ENCODE measurements at regions not wholly inside any gene's neighbourhood (a gene's known extent, or its start where the extent isn't known, plus 50 kb on each side); places are given as distances from the start of the nearest gene placed in this dataset.

- no peaks in the 10 kb centered on the region for H3K9me3 ChIP-seq
- H3K27ac ChIP-seq: peak overlapping the region in 3 of 4 donors; percentile 30 to 66 (median 43)
- intact Hi-C loops (cut with DNase I): no loop called here
- peaks cover 13 to 46% (median 16%) of the 10 kb centered on the region in 3 donors for H3K4me1 ChIP-seq
- no peak for DNase-seq
- H3K36me3 ChIP-seq: no peaks in the 10 kb centered on the region
- TF ChIP-seq CTCF (IDR thresholded peaks at IDR 0.05) (no peak), POLR2A (IDR thresholded peaks at IDR 0.05) (no peak)
- no peak overlapping the region for H3K4me3 ChIP-seq
- H3K27me3 ChIP-seq: no peaks in the 10 kb centered on the region
- 27 to 41% methylated on average over 1 of the region's 1 CpG for WGBS, 2 donors
These were observed 615.4 kb upstream of the KLF4 start for GRCh38 chr9:108104991-108105390.

GRCh38 chr9:108103046-108103693 lies 613.6 kb upstream of the KLF4 start:
- no peak overlapping the region for H3K27ac ChIP-seq
- intact Hi-C loops (cut with DNase I): no loop called here
- H3K9me3 ChIP-seq: no peaks in the 10 kb centered on the region
- no peak overlapping the region for H3K4me3 ChIP-seq
- no peaks in the 10 kb centered on the region for H3K27me3 ChIP-seq
- DNase-seq: no peak
- H3K4me1 ChIP-seq: peaks cover 13 to 59% (median 19%) of the 10 kb centered on the region in 3 donors
- 74 to 77% methylated on average over 1 of the region's 1 CpG for WGBS, 2 donors
- TF ChIP-seq CTCF (IDR thresholded peaks at IDR 0.05) (no peak), POLR2A (IDR thresholded peaks at IDR 0.05) (no peak)
- H3K36me3 ChIP-seq: no peaks in the 10 kb centered on the region

- no peaks in the 10 kb centered on the region for H3K27me3 ChIP-seq
- 89 to 93% methylated on average over 1 of the region's 1 CpG for WGBS, 2 donors
- peaks cover 13 to 59% (median 19%) of the 10 kb centered on the region in 3 donors for H3K4me1 ChIP-seq
- intact Hi-C loops (cut with DNase I): no loop called here
- DNase-seq: no peak
- H3K36me3 ChIP-seq: no peaks in the 10 kb centered on the region
- no peak overlapping the region for H3K4me3 ChIP-seq
- H3K27ac ChIP-seq: peak overlapping the region in 1 of 4 donors; percentile 76
- H3K9me3 ChIP-seq: no peaks in the 10 kb centered on the region
- TF ChIP-seq POLR2A (IDR thresholded peaks at IDR 0.05): no peak
- no peak for TF ChIP-seq CTCF (IDR thresholded peaks at IDR 0.05)
These were observed 611.8 kb upstream of the KLF4 start for GRCh38 chr9:108101410-108101809.

- WGBS, 2 donors: 66 to 67% methylated on average over 5 to 6 of the region's 6 CpGs
- no peak for TF ChIP-seq CTCF (IDR thresholded peaks at IDR 0.05)
- no peak for TF ChIP-seq POLR2A (IDR thresholded peaks at IDR 0.05)
- no peak overlapping the region for H3K4me3 ChIP-seq
- intact Hi-C loops (cut with DNase I): no loop called here
- DNase-seq: no peak
- H3K27ac ChIP-seq: peak overlapping the region in 3 of 4 donors; percentile 37 to 77 (median 76)
- H3K36me3 ChIP-seq: no peaks in the 10 kb centered on the region
- peaks cover 8 to 53% (median 18%) of the 10 kb centered on the region in 3 donors for H3K4me1 ChIP-seq
- no peaks in the 10 kb centered on the region for H3K27me3 ChIP-seq
- no peaks in the 10 kb centered on the region for H3K9me3 ChIP-seq
These were observed 611.0 kb upstream of the KLF4 start for GRCh38 chr9:108100571-108100970.

- Histone ChIP-seq H3K36me3 (no peaks in the 10 kb centered on the region), H3K4me1 (peaks cover 1 to 47% (median 11%) of the 10 kb centered on the region in 3 donors), H3K4me3 (no peak overlapping the region), H3K27ac (peak overlapping the region; percentile 14 to 77 (median 67)), H3K27me3 (no peaks in the 10 kb centered on the region), H3K9me3 (no peaks in the 10 kb centered on the region)
- 27 to 44% methylated on average over 1 to 3 of the region's 3 CpGs for WGBS, 2 donors
- intact Hi-C loops (cut with DNase I): no loop called here
- DNase-seq: no peak
- no peak for TF ChIP-seq POLR2A (IDR thresholded peaks at IDR 0.05)
- no peak for TF ChIP-seq CTCF (IDR thresholded peaks at IDR 0.05)
These were observed 610.3 kb upstream of the KLF4 start for GRCh38 chr9:108099854-108100253.
